Aorta (tissue), 5 donors: ENCODE measurements at regions not wholly inside any gene's neighbourhood (a gene's known extent, or its start where the extent isn't known, plus 50 kb on each side); places are given as distances from the start of the nearest gene placed in this dataset.
A peak's percentile ranks its signal among the peaks of the same experiment; 100 is the strongest.

Source experiments
- ATAC-seq: fragments of 200-7000 bp; cut with Tn5 transposase; one replicate; pipeline ENCODE4 v1.9.1; 2022; ENCODE audit warnings: moderate library complexity; ENCODE audit not compliant: low FRiP score
- DNase-seq, 2 donors: peaks; one replicate each; pipeline ENCODE4 v3.0.0-alpha.2; 2020
- H3K27ac ChIP-seq, 2 donors: one replicate each; pipeline ENCODE4 v1.5.1; 2013; ENCODE audit warnings: low read length in 2 of 2, mild to moderate bottlenecking in 2 of 2, moderate library complexity in 2 of 2, control low read depth in 1 of 2, inconsistent platforms in 1 of 2, low read depth in 1 of 2
- H3K27me3 ChIP-seq, 2 donors: one replicate each; pipeline ENCODE4 v1.6.1; 2013; ENCODE audit warnings: control low read depth in 1 of 2, low read length in 1 of 2, mild to moderate bottlenecking in 1 of 2, moderate library complexity in 1 of 2; ENCODE audit not compliant: insufficient read depth in 2 of 2, control insufficient read depth in 1 of 2
- H3K36me3 ChIP-seq, 2 donors: one replicate each; pipeline ENCODE4 v1.6.1; 2013; ENCODE audit warnings: control low read depth in 1 of 2, low read length in 1 of 2, mild to moderate bottlenecking in 1 of 2; ENCODE audit not compliant: insufficient read depth in 2 of 2, control insufficient read depth in 1 of 2
- H3K4me1 ChIP-seq, 2 donors: one replicate each; pipeline ENCODE4 v1.6.1; 2013; ENCODE audit warnings: low read length in 2 of 2, control low read depth in 1 of 2, mild to moderate bottlenecking in 1 of 2, moderate library complexity in 1 of 2; ENCODE audit not compliant: insufficient read depth in 2 of 2, control insufficient read depth in 1 of 2
- H3K4me3 ChIP-seq, 2 donors: one replicate each; pipeline ENCODE4 v1.5.1; 2013; ENCODE audit warnings: low read length in 2 of 2, control low read depth in 1 of 2, mild to moderate bottlenecking in 1 of 2
- H3K9me3 ChIP-seq: one replicate; pipeline ENCODE4 v1.6.1; 2013; ENCODE audit warnings: mild to moderate bottlenecking, low read length; ENCODE audit not compliant: control insufficient read depth
- WGBS, 2 donors: extraction: QIAGEN DNeasy Blood & Tissue Kit; methylation state at CpG; one replicate each; pipeline ENCODE4 v1.1.7; 2013; 5-methylcytosine and 5-hydroxymethylcytosine counted together
- intact Hi-C, 2 donors: fragments of 100-400 bp; cut with DNase I; formaldehyde crosslinking; loops; one replicate each; pipeline versions ENCODE4 v1.14.2 to v1.15.0; 2022
- donor health status: healthy with polysubstance abuse.
- donor health status: Bipolar disorder and iron deficiency.
- donor health status: DM: no; HTN: no; CAD: no.
- donor health status: DM: no; HTN: no; CAD: no.
- donor health status: DM: yes; HTN: yes; CAD: no.

DNA sequence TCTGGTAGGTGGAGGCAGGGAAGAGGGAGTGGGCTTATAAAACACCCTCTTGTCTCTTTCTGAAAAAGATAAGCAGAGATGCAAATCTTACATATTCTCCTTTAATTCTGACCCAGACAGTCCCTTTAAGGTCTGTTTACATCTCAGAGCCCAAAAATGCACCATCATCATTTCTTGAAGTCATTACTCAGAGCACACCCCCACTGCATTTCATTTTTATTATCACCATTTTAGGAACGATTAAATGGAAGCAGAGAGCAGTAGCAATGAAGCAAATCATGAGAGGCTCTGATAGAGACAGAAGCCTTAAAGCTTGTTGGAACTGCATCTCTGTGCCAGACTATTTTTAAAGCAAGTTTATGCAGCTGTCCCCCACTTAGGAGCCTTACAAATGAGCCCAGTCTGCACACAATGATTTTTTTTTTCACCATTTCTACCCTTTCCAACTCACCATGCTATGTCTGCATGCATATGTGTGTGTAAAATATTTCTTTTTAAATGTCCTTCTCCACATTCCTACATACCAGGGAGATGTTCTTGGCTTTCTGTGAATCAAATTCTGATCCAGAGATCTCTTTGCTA, 311.0 kb downstream of the GRIN2B start:
- Histone ChIP-seq H3K4me1 (no peaks in the 10 kb centered on the region), H3K4me3 (no peak overlapping the region), H3K27ac (no peak overlapping the region), H3K36me3 (no peaks in the 10 kb centered on the region), H3K9me3 (peaks cover 2% of the 10 kb centered on the region), H3K27me3 (no peaks in the 10 kb centered on the region)
- DNase-seq (no peak), ATAC-seq (no peak)
- intact Hi-C loops: no loop called here
- WGBS, 2 donors: 9 to 15% methylated on average over 1 of the region's 1 CpG

DNA sequence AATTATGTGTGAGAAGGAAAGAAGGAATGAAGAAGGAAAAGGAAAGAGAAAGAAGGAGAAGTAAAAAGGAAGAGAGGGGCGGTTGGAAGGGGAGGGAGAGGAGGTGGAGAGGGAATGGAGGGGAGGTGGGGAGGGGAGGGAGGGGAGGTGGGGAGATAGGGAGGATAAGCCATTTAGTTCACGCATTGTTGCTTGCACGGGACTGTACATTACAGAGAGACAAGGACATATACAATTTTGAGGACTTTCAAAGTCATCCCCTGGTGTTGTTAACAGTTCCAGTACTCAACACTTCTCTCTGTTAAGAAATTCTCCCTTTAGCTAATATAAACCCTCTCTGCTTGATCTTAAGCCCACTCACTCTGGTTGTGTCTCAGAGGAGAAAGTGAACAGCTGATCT, 312.5 kb downstream of the GRIN2B start:
- intact Hi-C loops: loop anchor here (10.0 kb wide), 1 partner anchor 414 kb away; no protein-coding TSS in a partner anchor
- 79 to 81% methylated on average over 3 of the region's 3 CpGs for WGBS, 2 donors
- ATAC-seq: no peak

DNA sequence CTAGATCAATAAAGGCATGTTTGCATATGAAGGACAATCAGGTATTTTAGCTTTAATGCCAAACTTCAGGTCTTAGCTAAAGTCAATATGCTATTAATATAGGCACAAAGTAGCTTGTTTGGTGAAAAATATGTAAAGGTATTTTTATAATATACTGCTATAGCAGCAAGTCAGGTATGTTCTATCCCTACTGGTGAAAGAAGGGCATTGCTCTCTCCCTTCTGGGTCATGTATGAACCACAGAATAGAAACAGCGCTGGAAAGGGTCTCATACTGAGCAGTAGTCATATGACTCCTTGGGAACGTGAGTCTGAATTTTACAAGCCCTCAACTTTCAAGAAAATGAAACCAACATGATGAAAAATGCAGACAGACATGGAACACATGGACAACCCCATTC, 314.6 kb downstream of the GRIN2B start:
- intact Hi-C loops: loop anchor here (10.0 kb wide), 1 partner anchor 412 kb away; no protein-coding TSS in a partner anchor
- H3K27me3 ChIP-seq: no peaks in the 10 kb centered on the region

More for the DNA sequence above, 312.5 kb downstream of the GRIN2B start:
- Histone ChIP-seq H3K9me3 (peaks cover 2% of the 10 kb centered on the region), H3K27me3 (no peaks in the 10 kb centered on the region), H3K4me3 (no peak overlapping the region), H3K36me3 (no peaks in the 10 kb centered on the region), H3K4me1 (no peaks in the 10 kb centered on the region), H3K27ac (no peak overlapping the region)
- no peak for DNase-seq

DNA sequence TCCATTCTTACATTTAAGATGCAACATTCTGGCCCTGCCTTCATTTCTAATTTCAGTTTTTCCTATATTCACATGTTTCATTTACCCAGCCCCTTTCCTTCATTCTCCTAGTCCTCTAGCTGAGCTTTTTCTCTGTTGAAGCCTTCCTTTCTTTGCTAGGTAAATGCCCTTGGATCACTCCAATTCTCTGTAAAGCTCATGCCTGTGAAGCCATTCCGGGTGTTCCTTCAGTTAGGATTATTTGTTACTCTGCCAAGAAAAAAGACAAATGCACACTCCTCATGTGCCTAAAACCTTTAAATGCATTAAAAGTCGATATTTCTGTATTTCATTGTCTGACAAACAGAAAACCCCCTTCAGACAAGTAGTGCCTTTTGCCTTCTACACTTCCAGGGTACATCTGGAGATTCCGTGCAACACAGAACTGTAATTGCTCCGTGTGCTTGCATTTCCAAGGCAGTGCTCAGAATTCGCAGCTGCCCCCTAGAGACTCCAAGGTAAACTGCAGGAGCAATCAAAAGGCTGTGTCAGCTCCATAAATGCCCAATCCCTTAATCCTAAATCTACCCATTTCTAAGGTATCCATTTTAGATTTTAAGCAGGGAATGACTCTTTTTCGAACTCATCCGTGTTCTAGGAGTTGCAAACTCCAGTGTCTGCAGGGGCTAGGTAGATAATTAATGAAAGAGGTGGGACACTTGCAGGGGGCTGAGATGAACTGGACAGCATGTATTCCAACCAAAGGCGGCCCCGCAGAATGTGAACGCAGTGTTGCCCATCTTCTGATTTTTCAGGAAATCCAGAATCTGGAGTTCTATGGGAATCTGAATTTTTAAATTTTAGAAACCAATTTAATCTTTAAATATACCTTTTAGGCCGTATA, 320.2 kb downstream of the GRIN2B start:
- Histone ChIP-seq H3K36me3 (no peaks in the 10 kb centered on the region), H3K4me3 (no peak overlapping the region), H3K27ac (no peak overlapping the region), H3K27me3 (no peaks in the 10 kb centered on the region), H3K4me1 (no peaks in the 10 kb centered on the region), H3K9me3 (peaks cover 2% of the 10 kb centered on the region)
- DNase-seq (peak in 1 of 2 donors; percentile 51), ATAC-seq (no peak)
- 38% methylated on average over 11 of the region's 11 CpGs for WGBS, 2 donors
- intact Hi-C loops: loop anchor here (5.0 to 10.0 kb wide), 2 partner anchors 299 to 406 kb away; no protein-coding TSS in a partner anchor

More for the DNA sequence above, 314.6 kb downstream of the GRIN2B start:
- WGBS, 2 donors: 55 to 73% methylated on average over 2 of the region's 2 CpGs
- no peaks in the 10 kb centered on the region for H3K36me3 ChIP-seq
- no peaks in the 10 kb centered on the region for H3K4me1 ChIP-seq
- peaks cover 2% of the 10 kb centered on the region for H3K9me3 ChIP-seq
- DNase-seq: no peak
- no peak for ATAC-seq
- no peak overlapping the region for H3K27ac ChIP-seq
- no peak overlapping the region for H3K4me3 ChIP-seq

DNA sequence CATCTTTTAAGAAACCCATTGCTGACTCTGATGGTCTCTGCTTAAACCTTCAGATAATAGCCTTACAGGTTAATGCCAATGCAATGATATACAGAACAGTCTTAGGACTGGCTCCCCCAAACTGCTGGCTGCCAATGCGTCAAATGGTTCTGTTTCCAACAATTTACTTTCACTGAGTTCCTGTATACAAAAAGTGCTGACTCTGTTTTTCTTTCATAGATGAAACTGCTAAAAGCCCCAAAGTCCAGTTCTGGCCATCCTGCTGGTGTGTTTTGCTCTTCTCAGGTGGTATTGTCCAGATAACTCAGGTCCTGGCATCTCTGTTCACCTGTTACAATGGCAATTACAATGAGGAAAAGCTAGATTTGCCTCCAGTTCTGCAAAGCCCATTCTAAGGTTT, 326.9 kb downstream of the GRIN2B start:
- Histone ChIP-seq H3K4me1 (no peaks in the 10 kb centered on the region), H3K27me3 (no peaks in the 10 kb centered on the region), H3K4me3 (no peak overlapping the region), H3K36me3 (no peaks in the 10 kb centered on the region), H3K9me3 (peaks cover 2% of the 10 kb centered on the region), H3K27ac (no peak overlapping the region)
- WGBS, 2 donors: 82 to 85% methylated on average over 1 of the region's 1 CpG
- no peak for DNase-seq
- ATAC-seq: no peak
- intact Hi-C loops: no loop called here

DNA sequence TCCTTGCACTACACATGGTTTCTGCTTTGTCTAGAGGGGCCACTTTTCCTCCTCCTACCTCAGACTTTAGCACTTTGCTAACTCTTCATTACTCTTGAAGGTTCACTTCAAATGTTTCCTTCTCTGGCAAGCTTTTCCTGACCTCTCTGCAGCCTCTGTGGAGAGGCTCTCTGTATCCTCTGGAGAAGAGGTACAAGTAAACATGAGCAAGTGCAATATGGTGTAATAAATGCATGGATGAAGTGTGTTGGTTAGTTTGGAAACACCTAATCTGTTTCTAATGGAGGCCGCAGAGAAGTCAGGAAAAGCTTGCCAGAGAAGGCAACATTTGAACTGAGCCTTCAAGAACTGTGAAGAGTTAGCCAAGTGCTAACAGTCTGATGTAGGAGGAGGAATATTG, 329.3 kb downstream of the GRIN2B start:
- 89 to 96% methylated on average over 1 of the region's 1 CpG for WGBS, 2 donors
- Histone ChIP-seq H3K4me3 (no peak overlapping the region), H3K4me1 (no peaks in the 10 kb centered on the region), H3K27ac (no peak overlapping the region), H3K36me3 (no peaks in the 10 kb centered on the region), H3K9me3 (peaks cover 2% of the 10 kb centered on the region), H3K27me3 (no peaks in the 10 kb centered on the region)
- ATAC-seq: no peak
- intact Hi-C loops: no loop called here
- DNase-seq: no peak

DNA sequence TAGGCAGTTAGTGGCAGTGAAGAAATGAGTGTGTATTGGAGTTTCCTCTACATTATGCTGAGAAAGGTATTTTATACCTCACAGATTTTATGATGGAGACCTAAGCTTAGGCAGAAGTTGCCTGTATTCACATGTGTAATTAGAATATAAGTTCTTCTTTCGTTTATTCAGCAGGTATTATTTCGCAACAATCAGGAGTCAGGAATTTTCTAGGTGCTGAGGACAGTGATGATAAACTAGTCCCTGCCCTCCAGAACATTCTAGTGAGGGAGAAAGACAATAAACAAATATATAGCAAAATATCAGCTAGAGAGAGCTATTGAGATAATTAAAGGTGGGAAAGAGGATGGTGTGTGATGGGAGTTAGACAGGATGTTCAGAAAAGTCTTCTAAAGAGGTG, 345.7 kb downstream of the GRIN2B start:
- H3K9me3 ChIP-seq: no peaks in the 10 kb centered on the region
- H3K4me1 ChIP-seq: no peaks in the 10 kb centered on the region
- no peak for ATAC-seq
- DNase-seq: no peak
- H3K27me3 ChIP-seq: peaks cover 0 to 5% of the 10 kb centered on the region in 2 donors
- H3K36me3 ChIP-seq: no peaks in the 10 kb centered on the region
- H3K4me3 ChIP-seq: no peak overlapping the region
- no peak overlapping the region for H3K27ac ChIP-seq
- WGBS, 2 donors: 51 to 78% methylated on average over 2 of the region's 2 CpGs
- intact Hi-C loops: no loop called here

DNA sequence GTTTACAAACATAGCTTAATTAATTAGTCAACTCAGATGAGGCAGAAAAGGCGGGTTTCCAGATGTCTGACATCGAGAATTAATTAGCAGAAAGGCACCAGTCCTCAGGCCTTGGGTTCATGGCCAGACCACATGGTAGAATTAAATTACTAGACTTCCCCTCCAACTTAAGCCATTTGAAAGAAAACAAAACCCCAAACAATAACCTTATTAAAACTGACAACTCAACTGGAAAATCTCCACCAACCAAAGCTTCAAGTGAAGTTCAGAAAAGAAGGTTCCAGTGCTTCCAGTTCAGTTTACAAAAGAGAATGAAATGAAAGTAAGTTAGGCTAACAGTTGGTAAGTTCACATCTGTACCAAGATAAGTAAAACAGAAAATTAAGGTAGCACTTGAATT, 349.5 kb downstream of the GRIN2B start:
- Histone ChIP-seq H3K4me1 (no peaks in the 10 kb centered on the region), H3K9me3 (no peaks in the 10 kb centered on the region), H3K4me3 (no peak overlapping the region), H3K36me3 (no peaks in the 10 kb centered on the region), H3K27ac (no peak overlapping the region), H3K27me3 (peaks cover 0 to 5% of the 10 kb centered on the region in 2 donors)
- DNase-seq (no peak), ATAC-seq (no peak)
- intact Hi-C loops: no loop called here
- 71 to 87% methylated on average over 2 of the region's 2 CpGs for WGBS, 2 donors

DNA sequence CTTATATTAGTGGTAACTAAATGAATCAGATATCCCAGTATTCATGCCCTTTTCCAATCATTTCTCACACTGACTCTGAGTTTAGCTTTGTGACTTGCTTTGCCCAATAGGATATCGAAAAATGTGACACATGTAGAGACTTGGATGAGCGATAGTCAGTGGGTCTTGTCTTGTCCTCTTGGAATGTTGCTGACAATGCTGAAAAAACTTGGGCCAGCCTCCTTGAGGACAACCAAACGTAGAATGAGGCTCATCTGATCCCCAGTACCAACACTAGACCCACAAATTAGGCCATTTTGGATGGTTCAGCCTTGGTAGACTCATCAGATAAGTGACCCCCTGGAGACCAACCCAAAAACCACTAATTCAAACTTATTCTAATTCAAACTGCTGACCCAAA, 351.0 kb downstream of the GRIN2B start:
- intact Hi-C loops: no loop called here
- DNase-seq: no peak
- Histone ChIP-seq H3K9me3 (no peaks in the 10 kb centered on the region), H3K4me3 (no peak overlapping the region), H3K36me3 (no peaks in the 10 kb centered on the region), H3K4me1 (no peaks in the 10 kb centered on the region), H3K27ac (no peak overlapping the region), H3K27me3 (peaks cover 0 to 2% of the 10 kb centered on the region in 2 donors)
- ATAC-seq: no peak
- WGBS, 2 donors: 69 to 76% methylated on average over 3 of the region's 3 CpGs
